NCI-H510A (cell line): ENCODE measurements at regions not wholly inside any gene's neighbourhood (a gene's known extent, or its start where the extent isn't known, plus 50 kb on each side); places are given as distances from the start of the nearest gene placed in this dataset.

Experiments used
- DNase-seq: peaks from one replicate; lab custom pipeline; 2025; lab: John Stamatoyannopoulos, UW

- no peak for DNase-seq
Measured at GRCh38 chr3:40817017-40817416, 292.3 kb downstream of the ZNF621 start.

- DNase-seq = no peak
Measured at GRCh38 chr3:40821315-40821714, 296.6 kb downstream of the ZNF621 start.

- no peak for DNase-seq
Measured at GRCh38 chr3:40827226-40827625, 302.5 kb downstream of the ZNF621 start.

GRCh38 chr3:40827942-40828688 lies 303.4 kb downstream of the ZNF621 start:
- no peak for DNase-seq

GRCh38 chr3:40828741-40829415 lies 304.1 kb downstream of the ZNF621 start:
- DNase-seq = no peak

GRCh38 chr3:40829876-40830275 lies 305.1 kb downstream of the ZNF621 start:
- no peak for DNase-seq

- no peak for DNase-seq
Measured at GRCh38 chr3:40837300-40837699, 312.5 kb downstream of the ZNF621 start.

GRCh38 chr3:40841131-40841530 lies 316.4 kb downstream of the ZNF621 start:
- no peak for DNase-seq

- DNase-seq = no peak
Measured at GRCh38 chr3:40841570-40842109, 316.9 kb downstream of the ZNF621 start.

- DNase-seq = no peak
Measured at GRCh38 chr3:40842714-40843113, 318.0 kb downstream of the ZNF621 start.

- DNase-seq = no peak
Measured at GRCh38 chr3:40843208-40843624, 318.5 kb downstream of the ZNF621 start.

- no peak for DNase-seq
Measured at GRCh38 chr3:40843851-40844548, 319.2 kb downstream of the ZNF621 start.

- no peak for DNase-seq
Measured at GRCh38 chr3:40844896-40845295, 320.1 kb downstream of the ZNF621 start.

- no peak for DNase-seq
Measured at GRCh38 chr3:40845447-40845846, 320.7 kb downstream of the ZNF621 start.

- DNase-seq = no peak
Measured at GRCh38 chr3:40845916-40846315, 321.2 kb downstream of the ZNF621 start.

GRCh38 chr3:40846451-40846850 lies 321.7 kb downstream of the ZNF621 start:
- no peak for DNase-seq

GRCh38 chr3:40847551-40847992 lies 322.8 kb downstream of the ZNF621 start:
- no peak for DNase-seq

- no peak for DNase-seq
Measured at GRCh38 chr3:40848421-40848820, 323.7 kb downstream of the ZNF621 start.

GRCh38 chr3:40850861-40851260 lies 326.1 kb downstream of the ZNF621 start:
- DNase-seq = no peak

GRCh38 chr3:40851836-40852235 lies 327.1 kb downstream of the ZNF621 start:
- DNase-seq = no peak

- DNase-seq = no peak
Measured at GRCh38 chr3:40852712-40853111, 328.0 kb downstream of the ZNF621 start.

- DNase-seq = no peak
Measured at GRCh38 chr3:40853474-40853873, 328.7 kb downstream of the ZNF621 start.

GRCh38 chr3:40855871-40856270 lies 331.1 kb downstream of the ZNF621 start:
- no peak for DNase-seq
